ENCODE measurements at regions not wholly inside any gene's neighbourhood (a gene's known extent, or its start where the extent isn't known, plus 50 kb on each side); places are given as distances from the start of the nearest gene placed in this dataset.

DNA sequence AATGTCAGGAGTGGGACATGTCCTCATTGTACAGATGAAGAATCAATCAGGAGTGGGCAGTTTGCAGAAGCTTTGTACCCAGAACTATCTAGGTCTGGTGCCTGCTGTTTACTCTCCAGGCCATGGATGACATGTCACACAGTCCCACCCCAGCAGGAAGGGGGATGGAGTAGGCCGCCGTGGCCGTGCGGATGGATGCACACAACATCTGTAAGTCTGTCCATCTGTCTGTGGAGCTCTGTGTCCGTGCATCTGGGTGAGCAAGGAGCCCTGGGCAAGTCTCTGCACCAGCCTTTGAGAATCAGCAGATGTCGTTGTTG, 311.5 kb upstream of the IRX4 start:
- no peak for DNase-seq

DNA sequence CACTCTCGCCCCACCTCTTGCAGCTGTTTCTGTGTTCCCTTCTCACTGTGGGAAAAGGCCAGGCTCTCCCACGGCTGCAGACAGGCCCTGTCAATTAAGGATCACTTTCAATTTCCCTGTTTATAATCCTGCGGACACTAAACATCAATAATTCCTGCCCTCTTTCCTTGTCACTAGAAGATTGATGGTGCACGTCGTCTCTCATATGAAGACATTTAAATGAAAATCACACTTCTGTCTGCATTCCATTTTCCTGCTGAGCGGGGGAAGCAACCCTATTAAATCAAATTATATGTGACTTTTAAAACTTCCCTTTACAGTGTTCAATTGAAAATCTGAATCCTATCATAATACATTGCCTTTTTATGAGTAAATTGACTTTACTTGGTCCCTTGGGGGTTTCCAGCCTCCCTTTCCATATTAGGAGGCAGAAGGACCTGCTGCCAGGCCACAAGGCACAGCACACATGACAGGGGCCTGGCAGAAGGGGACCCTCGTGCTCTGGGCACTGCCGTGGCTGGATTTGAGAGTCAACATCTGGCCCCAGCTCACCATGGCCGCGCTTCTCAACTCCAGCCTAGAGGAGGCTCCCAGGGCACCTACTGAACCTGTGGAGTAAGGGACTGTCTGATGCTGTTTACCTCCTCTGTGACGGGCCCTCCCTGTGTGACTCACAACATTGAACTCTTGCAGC, 311.0 kb upstream of the IRX4 start:
- no peak for DNase-seq

DNA sequence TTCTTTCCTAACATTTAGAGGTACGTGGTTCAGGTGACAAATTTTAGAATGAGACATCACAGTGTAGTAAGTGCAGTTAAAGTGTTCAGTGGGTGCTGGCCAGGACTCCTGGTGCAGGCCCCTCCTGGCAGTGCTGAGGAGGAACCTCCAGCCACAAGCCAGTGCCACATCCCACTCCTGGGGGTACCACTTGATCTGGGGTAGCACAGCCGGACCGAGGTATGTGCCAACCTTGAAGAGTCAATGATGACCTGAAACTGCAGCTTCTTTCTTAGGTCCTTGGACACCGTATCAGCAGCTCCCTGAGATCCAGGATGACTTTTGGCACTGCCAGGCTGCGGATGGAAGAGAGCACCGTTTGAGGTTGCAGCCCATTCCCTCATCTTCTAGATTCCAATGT, 310.4 kb upstream of the IRX4 start:
- DNase-seq = no peak

- no peak for DNase-seq
These were observed 309.8 kb upstream of the IRX4 start for GRCh38 chr5:2192496-2192895.

GRCh38 chr5:2191972-2192371, 309.2 kb upstream of the IRX4 start:
- no peak for DNase-seq

GRCh38 chr5:2190549-2190948, 307.8 kb upstream of the IRX4 start:
- DNase-seq = no peak

- DNase-seq = no peak
These were observed 305.9 kb upstream of the IRX4 start for GRCh38 chr5:2188661-2189060.

DNA sequence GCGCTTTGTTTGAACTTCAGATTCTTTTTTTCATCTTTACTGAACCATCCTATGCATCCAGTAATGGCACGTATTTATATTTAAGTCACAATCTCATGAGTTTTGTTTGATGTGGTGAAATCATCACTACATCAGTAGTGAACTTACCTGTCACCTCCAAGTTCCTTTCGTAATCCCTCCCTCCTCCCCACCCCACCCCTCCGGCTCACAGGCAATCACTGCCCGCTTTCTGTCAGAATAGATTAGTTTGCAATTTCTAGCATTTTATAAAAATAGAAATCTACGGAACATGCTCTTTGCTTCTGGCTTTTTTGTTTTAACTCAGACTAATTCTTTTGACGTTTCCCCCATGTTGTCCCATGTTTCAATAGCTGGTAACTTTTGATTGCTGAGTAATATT, 305.4 kb upstream of the IRX4 start:
- no peak for DNase-seq

- DNase-seq = no peak
These were observed 305.0 kb upstream of the IRX4 start for GRCh38 chr5:2187687-2188086.

DNA sequence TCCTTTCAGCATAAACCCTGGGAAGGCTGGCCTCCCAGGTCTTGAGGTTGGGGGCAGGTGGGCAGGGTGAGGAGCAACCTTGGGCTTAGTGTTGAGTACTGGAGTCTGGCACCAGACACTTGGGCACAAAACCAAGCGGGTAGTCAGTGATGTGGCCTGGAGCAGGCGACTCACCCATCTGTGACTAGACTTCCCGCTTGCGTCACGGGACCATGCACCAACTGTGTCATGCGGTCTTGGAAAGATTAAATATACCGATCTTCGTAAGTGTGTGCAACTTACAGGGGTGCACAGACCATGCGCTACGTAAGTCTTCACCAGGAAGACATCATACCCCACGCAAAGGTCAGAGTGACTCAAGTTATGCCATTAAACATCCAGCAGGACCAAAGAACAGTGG, 304.4 kb upstream of the IRX4 start:
- DNase-seq = no peak

GRCh38 chr5:2186472-2187015, 303.8 kb upstream of the IRX4 start:
- no peak for DNase-seq

DNA sequence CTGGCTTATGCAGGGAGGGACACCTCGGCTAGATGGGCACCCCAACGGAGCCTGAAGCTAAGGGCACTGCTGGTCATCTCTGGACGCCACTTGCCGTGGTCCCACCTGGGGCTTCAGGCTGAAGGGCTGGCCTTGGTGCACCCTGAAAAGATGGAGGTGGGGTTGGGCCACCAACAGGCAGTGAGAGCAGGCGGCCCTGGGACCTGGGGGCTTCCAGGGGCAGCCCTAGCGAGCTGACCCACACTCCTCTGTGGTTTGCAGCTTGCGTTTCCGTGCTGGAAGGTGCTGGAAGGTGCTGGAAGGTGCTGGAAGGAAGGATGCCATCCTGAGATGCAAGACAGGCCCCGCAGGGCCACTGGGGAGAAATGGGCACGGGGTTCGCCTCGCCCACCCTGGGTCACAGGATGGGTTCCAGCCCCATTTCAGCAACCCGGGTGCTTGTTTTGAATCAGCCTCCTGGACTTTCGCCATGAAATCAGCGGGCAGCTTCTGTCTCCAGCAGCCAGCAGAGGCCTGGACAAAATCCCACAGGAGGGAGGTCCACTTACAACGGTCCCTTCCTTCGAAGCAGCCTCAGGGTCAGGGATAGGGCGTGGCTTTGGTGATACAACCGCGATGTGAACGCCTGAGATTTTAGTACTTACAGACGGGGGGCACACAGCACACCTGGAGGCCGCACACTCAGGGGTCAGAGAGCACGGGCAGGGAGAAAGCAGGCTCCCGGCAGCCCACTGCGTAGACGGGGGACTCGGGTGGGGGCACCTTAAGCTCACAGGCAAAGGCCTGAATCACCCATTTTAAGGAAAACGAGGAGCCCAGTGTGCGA, 303.1 kb upstream of the IRX4 start:
- no peak for DNase-seq

- no peak for DNase-seq
These were observed 302.1 kb upstream of the IRX4 start for GRCh38 chr5:2184563-2185540.

- DNase-seq = no peak
These were observed 301.3 kb upstream of the IRX4 start for GRCh38 chr5:2184026-2184366.

DNA sequence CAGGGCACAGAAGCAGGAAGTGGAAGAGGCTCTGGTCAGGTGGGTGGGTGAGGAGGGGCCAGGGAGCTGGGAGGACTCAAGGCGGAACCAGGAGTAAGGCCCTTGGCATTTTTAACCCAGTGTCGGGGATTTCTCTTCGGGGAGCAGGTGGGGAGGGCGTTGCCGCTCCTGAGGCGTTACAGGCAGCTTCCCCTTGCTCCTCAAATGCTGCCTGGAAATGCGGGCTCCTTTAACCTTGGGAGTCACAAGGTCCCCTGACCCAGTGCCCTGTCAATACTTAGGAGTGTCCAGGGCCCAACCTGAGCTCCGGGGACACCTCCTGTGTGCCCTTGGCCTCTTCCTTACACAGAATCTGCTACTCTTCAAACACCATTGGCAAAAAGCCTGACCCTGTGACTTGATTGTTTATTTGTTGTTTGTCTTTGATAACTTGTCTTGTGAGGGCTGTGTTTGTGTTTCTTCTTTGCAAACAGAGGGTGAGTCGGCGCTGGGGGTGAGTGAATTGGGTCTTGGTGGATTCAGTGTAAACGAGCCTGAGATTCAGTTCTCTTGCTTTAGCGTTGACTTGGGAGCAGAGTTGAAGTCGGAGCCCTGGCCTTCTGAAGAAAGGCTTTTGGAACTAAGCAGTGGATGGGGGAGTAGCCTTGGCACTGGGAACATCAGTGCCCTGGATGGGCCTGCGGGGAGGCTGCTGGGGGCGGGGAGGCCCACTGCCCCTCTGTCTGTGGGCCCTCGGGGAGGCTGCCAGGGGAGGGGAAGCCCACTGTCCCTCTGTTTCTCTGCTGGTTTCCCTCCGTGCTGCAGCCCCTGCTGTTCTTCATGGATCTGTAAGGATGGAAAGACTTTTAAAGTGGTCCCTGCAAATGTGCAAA, 300.7 kb upstream of the IRX4 start:
- no peak for DNase-seq

GRCh38 chr5:2182020-2182419, 299.3 kb upstream of the IRX4 start:
- DNase-seq = no peak

GRCh38 chr5:2181557-2181956, 298.8 kb upstream of the IRX4 start:
- DNase-seq = no peak

DNA sequence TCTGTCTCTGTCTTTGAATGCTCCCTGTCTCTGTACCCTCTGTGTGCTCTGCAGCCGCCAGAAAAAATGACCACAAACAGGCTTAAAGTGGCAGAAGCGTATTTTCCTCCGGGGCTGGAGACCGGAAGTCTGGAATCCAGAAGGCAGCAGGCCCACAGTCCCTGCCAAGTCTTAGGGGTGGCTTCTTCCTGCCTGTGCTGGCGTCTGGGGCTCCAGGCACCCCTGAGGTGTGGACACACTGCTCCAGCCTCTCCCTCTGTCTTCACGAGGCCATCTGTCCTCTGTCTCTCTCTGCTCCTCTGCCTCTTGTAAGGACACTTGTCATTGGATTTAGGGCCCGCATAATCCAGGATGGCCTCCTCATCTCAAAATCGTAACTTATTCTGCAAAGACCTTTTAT, 298.4 kb upstream of the IRX4 start:
- DNase-seq = no peak

GRCh38 chr5:2180456-2180855, 297.7 kb upstream of the IRX4 start:
- DNase-seq = no peak

- no peak for DNase-seq
These were observed 297.1 kb upstream of the IRX4 start for GRCh38 chr5:2179861-2180260.

DNA sequence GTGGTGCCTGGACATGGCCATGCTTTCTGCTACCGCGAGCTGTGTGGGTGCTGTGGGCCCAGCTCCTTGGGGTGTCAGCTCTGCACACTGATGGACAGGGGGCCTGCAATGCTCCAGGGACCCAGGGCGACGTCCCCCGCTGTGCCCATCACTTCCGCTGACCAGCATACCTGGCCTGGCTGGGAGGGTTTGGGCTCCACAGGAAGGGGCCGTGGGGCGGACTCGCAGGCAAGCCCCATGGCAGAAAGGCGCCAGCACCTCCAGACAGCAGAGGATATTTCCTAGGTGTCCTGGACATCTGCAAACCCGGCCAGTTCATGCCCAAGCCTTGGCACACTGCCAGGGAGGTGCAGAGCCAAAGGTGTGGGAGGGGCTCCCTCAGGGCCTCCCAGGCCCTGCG, 295.8 kb upstream of the IRX4 start:
- DNase-seq = no peak

DNA sequence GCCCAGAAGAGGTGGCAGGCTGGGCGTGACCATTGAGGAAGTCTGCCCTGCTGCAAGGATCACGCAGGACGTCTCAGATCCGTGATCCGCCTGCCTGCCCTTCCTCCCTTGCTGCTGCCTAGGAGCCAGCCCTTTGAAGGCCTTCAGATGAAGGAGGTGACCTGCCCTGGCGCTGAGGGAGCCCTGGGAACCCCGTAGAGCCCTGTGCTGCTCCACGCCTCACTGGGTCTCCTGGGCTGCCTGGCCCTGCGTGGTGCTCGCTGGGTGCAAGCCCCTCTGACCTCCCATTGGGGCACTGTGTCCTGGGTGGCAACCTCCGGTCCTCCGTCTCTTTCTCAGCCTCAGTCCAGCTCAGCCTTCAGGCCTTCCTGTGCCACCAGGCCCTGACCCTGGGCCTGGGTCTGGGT, 295.3 kb upstream of the IRX4 start:
- no peak for DNase-seq

Measured in SHP77 (cell line).